Endometrium (tissue), 2 donors: ENCODE measurements at regions not wholly inside any gene's neighbourhood (a gene's known extent, or its start where the extent isn't known, plus 50 kb on each side); places are given as distances from the start of the nearest gene placed in this dataset.
A peak's percentile ranks its signal among the peaks of the same experiment; 100 is the strongest.

Experiments used
- FAIRE-seq: peaks from 2 replicates; lab custom pipeline; 2012; peaks lifted over from hg19 to GRCh38; lab: Jason Lieb, UNC
- donor health status: control.
- donor health status: control.

DNA sequence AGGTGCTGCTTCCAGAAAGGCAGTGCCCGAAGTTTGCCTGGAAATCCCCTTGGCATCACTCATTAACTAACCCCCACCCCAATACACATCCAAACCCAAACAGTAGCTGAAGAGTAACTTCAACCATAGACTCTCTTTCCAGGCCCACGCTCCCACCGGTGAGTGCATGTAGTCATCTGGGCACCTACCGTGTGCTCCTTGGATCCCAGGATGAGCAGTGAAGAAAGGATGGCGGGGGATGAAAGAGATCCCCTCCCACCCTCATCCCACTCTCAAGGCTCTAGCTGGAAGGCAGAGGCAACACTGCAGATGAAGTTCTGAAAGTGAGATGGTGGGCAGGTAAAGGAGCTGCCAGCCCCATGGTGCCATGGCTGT, 305.0 kb downstream of the SOX9 start:
- no peak for FAIRE-seq

DNA sequence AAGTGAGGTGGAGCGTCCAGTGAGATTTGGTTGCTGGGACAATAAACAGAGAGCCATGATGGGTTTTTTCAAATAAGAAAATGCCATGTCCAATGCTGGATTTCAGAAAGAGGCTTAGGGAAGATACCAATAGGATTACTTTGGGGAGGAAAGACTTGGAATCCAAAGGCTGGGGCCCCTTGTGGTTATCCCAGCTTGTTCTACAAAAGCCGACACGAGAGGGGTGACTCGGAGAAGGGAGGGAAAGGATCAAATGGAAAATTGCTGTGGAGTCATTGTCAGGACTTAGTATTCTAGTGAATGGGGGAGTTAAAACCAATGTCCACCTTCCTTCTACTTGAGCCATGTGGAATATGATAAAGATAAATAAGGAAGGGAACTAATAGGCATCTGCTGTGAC, 305.5 kb downstream of the SOX9 start:
- FAIRE-seq, result no peak

DNA sequence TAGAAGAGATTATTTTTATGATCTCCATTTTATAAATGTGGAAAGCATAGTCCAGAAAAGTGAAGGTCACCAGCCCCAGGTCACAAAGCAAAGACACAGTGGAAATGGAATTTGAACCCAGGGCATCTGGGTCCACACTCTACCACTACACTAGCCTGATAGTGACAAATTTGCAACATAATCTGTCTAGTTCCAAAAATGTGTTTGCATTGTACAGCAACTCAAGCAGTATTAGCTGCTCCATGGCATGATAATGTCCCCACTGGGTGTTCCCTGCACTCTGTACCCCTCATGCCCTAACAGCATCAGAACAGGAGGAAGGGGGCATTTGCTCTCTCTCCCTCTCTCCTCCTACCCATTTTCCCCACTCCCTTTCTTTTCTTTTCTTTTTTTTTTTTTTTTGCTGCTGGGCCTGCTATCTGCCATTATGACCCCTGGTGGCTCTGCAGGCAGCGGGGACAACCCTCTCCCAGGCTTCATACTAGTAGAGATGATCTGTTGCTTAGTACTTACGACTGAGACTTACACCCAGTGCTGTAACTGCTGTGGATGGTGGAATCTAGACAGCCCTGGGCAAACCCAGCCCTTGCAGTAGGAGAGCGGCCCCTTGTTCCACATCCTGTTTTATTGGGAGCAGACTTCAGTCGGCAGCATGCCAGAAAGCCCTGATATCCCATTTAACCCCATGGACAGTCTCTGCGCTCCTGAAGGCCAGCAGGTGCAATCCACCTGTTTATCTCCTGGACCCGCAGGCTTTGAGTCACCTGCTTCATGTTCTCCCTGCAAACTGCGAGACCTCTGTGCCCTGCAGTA, 306.3 kb downstream of the SOX9 start:
- no peak for FAIRE-seq

DNA sequence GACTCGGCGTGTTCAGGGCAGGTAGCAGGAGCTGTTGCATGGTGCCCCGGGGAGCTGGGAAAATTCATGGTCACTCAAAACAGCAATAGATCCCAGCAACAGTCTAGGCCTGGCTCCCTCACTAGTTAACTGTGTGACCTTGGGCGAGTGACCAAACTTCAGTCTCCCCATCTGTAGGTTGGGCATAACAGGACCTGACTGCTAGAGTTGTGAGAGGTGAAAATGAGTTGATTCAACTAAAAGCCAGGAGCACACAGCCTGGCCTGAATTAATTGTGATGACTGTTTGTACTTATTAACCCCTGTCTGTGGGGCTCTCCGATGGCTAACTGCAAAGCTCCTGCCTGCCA, 306.9 kb downstream of the SOX9 start:
- no peak for FAIRE-seq

DNA sequence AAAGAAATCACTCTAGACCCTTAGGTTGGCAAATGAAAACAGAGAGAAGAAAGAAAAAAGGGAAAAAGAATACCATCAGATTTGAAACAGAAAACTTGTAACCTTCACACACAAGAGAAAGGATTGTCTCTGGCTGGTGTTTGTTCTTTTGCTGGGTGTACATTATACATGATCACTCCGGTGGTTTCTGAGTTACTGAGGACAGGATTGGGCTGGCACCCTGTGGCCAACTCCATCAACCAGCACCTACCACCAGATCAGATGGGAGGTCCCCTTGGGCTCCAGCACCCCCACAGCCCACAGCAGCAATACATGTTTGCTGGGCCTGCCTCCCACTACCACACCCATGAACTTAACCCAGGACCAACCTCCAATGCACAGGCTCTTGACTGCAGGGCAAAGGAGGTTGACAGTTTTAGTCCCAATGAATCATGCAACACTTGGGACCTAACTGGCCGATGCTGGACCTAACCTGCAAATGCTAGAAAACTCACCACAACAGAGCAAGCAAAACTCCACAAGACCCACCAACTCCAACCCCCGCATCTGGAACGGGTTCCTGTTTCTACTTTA, 308.3 kb downstream of the SOX9 start:
- no peak for FAIRE-seq

DNA sequence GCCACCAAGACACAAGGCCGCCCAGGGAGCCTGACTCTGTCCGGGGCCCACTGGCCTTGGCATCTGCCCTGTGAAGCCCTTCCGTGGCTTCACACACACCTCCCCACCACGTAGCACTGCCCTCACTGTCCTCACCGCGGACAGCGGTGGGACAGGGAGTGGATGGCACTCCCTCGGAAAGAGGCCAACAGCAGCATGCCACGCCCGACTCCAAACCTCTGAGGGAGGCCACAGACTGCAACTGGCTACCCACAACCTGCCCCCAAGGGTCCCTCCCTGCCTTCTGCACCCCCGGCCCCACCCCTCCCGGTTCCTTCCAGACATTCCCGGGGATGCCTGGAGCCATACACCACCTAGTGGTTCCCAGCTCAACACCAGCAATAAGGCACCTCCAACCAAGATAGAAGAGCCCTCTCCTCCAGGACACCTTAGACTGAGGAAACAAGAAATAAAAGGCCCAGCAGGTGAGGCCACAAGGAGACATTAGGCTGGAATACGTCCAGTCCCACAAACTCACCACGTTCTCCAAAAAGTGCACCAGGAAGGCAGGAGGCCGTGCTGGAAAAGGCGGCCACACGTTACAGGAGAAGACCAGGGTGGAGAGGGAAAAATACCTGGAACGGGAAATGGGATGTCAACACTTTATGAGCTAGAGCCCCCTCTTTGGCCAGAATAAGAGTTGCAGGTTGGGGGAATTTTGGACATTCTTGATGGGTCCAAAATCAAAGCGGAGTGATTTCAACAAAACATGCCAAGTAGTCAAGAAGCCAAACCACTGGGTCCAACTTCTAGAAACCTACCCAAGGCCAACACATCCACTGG, 310.0 kb downstream of the SOX9 start:
- no peak for FAIRE-seq

DNA sequence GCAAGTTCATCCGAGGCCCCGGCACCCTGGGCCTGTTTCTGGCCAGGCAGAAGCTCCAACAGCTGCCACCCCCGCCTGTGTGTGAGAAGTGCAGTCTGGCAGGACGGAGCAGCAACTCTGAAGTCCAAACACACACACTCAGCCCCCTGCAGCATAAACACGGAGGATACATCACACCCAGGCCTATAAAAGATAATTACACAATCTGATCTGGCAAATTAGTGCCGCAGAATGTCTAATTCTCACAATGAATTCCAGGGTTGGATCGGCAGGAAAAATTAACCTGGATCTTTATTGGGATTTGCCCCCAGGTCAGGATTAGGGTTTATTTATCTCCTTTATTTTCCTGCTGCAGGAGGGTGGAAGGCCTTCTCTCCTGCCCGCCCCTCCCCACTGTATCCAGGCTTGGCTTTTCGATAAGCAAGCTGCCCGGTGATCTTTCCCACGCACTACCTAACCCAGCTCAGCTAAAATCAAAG, 311.4 kb downstream of the SOX9 start:
- no peak for FAIRE-seq

DNA sequence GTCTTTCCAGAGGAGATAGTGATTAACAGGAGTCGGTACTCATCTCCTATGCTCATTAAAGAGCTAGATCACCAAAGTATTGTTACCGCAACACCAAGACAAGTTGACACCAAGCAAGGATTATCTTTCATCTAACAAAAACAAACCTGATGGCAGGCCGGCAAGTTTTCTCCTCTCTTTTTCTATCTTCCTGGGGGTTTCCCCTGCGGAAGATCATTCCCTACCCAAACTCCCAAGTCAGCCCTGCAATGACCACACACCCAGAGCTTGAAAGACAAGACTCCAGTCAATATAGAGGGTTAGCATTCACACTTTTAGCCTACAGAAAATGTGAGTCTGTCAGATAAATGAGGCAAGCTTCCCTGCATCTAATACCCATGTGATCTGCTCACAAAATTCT, 312.1 kb downstream of the SOX9 start:
- FAIRE-seq, result no peak

DNA sequence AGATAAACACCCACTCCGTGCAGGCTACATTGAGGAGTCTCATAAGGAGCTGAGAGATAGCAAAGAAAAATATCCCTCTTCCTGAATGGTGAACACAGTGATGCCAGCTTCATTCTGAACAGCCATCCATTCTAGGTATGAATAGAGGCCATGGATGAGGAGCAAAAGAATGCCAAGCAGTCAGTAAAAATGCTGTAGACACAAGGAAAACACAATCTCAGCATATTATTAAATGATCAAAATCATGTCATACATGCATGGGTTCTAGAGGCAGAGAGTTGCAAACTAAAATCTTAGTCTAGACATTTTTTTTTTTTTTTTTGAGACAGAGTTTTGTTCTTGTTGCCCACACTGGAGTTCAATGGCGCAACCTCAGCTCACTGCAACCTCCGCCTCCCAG, 313.0 kb downstream of the SOX9 start:
- no peak for FAIRE-seq

DNA sequence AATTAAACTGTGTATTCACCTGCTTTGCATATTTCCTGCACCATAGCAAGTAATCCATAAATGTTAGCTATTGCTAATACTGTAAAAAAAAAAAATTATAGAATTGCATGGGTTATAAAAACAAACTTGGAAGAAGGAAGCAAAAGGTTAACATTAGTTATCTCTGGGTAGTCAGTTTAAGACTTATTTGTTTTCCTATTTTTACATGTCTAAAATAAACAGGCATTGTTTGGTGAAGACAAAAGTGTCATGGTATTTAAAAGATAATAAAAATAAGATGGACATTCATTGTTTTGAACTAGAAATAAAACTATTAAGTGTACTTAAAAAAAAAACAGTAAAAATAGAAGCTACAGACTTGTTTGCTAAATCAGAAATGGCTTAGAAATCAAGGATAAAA, 313.8 kb downstream of the SOX9 start:
- FAIRE-seq, result peak; percentile 45

DNA sequence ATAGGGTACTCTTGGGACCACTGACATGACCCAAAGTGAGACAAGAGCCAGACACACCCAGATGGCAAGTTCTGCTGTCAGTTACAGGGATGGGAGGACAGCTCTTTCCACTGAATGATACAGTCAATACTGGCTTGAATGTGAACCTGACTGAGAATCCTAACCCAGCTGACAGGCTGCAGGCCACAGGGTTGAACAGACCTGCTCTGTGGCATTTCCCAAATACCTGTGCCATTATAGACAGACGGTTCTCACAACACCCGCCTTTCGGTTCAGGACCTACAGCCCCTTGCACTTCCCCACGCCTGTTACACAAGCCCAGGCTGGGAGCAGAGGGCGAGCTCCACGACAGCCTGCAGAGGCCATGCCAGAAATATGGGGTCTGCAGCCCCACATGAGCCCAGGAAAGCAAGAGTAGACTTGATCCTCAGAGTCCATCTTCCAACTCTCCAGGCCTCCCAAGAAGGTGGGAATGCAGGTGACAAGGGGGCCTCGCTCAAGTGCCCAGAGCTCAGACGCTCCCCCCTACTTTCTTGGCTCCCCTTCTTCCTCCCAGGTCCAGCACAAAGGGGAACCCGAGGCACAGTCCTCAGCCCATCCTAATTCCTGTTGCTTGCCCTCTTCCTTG, 314.3 kb downstream of the SOX9 start:
- no peak for FAIRE-seq

DNA sequence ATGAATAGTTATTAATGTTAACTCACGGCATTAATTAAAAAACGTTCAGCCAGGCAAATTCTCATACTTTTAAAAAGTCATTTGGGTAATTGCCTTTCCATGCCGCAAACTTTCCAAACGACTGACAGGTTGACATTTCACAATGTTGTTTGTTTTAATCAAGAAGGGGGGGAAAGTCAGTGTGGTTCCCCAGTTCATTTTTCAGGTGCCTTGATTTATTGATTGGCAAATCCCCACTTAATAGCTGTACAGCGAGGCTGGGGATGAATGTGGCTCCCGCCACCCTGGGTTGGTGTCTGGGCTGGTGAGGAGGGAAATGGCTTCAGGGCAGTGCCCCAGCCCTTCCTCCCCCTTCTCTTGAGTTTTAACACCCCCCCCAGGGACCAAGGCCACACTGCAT, 318.0 kb downstream of the SOX9 start:
- FAIRE-seq, result no peak

DNA sequence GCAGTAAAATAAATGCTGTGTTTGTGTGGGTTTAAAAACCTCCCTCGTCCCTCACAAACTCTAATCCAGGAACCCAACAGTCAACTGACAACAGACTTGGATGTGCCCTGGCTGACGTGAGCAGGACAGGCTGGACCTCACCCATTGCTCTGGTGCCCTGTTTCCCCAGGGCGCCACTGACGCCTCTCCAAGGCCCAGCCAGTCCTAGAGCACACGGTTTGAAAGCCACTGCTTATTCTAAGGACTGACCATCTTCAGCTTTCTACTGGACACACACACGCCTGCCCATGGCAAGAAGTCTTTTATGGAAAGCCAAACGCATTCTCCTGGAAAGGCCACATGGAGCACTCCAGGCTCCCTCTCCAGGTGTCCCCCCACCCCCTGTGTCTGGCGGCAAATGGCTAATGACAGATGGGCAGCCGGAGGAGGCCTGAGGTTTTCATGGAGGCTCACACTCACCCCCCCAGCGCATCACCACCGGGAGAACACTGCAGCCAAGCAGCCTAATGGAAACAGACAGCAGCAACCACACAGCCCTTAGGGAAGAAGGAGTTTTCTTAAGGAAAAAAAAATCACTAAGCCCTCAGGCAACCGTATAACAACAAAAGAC, 319.2 kb downstream of the SOX9 start:
- FAIRE-seq, result no peak

DNA sequence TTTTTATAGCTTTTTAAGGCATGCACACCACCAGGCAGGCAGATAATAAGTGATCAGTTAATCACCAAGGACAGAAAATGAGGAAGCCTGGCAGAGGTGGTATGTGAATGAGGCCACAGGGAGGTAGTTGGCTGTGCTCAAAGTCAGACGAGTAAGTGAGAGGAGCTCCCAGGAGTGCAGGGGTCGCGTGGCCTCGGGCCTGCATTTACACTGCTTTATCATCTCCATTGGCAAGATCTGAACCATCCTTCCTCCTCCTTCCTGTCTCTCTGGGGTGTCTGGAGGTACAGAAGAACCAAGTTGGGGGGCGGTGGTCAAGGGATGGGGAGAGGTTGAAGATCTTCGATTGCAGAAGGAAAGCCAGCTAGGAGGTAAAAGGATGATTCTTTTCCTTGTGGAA, 320.1 kb downstream of the SOX9 start:
- FAIRE-seq, result no peak

DNA sequence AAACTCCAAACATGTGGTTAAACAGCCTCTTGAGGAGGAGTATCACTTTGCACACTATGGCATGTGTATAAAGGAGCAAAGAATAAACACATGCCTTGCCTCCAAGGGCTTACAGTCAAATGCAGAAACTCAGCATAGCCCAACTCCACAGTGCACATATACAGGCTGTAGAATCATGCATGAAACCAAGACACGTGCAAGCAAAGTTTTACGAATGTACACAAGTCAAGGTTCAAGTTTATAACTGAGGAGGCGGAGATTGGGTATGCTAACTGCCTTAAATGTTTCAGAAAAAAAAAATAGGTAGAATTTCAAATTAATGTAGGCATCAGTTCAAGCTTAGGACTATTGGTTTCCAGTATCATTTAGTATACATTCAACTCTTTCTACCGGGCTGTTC, 321.1 kb downstream of the SOX9 start:
- no peak for FAIRE-seq

DNA sequence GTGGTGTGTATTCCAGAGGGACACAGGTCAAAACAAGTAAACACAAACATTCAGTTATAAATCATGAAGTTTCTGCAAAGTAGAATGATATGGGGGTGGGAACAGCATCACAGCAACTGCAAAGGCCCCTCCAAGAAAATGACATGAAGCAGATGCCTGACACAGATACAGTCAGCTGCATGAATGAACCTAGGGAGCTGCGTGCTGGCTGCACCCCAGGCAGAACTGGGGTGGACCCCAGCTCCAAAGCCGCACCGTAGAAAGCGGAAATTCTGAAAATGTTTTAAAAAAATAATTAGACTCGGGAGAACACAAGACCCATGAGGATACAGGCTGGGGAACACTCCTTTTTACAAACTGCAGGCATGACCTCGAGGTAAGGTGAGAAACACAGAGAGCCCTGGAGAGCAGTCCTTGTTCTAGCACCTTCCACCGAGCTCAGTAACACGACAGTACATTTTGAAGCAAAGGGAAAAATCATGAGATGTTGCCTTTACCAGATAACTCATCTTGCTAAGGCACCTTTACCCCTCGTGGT, 323.8 kb downstream of the SOX9 start:
- no peak for FAIRE-seq

DNA sequence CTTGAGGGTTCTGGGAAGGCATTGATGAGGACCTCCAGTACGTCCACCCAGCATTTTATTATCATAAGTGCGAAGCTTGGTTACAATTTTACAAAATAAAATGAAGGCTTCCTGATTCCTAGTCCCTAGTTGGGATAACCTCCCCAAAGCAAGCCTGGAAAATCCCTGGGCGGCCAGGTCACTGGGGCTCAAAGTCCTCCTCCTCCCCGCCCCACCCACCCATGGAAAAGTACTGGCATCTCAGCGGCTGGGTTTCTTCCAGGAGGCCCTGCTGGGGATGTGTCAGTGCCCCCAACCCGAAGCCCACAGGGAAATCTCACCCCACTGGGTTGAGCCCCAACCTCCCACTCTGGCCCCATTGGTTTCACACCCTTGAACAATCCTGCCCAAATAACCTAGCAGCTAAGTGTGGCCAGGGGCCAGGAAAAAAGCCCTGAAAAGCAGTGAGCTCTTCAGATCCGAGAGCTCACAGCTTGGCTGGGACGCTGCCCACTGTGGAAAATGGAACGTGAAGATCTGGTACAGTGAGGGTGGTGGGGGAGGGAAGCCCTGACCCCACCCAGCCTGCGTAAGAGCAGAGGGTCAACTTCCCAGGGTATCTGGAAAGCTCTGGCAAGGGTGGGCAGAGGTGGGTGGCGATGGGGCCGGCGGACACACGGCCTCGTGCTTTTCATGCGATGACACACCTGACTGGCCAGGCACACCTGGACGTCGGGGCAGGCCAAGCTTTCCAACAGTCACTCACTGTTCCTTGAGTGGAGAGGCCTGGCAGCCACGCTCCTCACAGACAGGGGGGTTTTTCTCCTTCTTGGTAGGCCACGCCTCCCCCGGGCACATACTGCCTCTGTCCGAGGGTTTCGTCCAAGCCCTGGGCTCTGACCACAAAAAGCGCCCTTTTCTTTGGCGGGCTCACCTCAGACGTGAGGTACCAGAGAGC, 324.5 kb downstream of the SOX9 start:
- FAIRE-seq, result no peak

DNA sequence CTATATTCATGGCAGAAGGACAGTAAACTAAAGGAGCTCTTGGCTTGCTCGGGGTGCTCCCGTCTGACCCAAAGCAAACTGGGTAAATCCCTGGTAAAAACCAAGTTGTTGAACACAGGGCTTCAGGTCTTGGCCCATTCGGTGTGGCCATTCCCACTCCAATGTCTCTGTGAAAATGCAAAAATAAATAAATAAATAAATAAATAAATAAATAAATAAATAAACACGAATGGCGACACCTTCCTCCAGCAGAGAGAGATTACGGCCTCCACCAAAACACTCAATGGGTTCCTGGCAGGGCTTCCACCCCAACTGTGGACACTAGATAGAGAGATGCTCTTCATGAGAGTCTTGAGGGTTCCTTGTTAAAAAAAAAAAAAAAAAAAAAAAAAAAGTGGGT, 325.3 kb downstream of the SOX9 start:
- no peak for FAIRE-seq

DNA sequence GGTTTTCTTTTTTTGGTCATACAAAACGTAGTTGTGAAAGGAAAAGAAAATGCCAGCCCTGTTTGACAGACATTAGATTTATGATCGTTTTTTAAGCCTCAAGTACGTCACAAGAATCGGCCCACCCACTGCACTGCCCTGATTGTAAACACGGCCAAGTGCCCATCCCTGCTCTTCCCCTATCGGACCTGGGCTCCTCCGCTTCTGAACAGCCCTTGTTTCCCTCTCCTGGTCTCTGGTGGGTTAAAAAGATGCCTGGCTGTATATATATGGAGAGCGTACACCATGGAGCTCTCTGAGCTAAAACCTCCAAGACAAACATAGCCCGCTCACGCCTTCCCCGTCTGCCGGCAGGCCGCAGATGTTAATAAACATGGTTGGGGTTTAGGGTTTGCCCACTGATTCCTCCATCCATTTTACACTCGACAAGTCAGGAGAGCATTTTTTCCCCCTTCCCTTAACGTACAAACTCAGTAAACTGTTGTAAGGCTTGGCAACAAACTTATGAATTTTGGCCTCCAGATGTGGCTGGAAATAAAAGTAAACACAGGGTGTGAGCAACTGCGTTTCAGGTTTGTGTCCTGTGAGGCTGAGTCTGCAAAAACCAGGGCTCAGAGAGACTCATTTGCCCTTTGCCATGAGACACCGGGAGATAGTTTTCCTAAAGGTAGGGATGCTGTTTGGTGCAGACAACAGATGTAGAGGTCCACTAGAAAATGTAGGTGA, 325.9 kb downstream of the SOX9 start:
- no peak for FAIRE-seq

DNA sequence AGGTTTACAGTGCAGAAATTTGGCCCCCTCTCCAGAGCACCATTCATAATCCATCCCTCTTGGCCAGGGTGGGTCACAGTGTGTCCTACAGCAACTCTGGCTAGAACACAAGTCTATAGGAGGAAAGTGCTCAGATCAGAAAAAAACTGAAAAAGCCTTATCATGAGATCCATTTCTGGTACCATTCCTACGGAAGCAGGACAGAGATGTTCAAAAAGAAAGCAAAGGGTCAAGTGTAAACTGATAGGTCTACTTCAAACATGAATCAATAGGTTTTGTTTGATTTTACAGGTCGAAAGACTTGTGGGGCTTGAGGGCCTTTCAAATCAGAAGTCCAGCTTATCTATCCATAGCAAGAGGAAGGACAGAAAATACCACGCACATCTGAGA, 326.4 kb downstream of the SOX9 start:
- no peak for FAIRE-seq
